Spleen (tissue), 11 donors: ENCODE measurements at regions not wholly inside any gene's neighbourhood (a gene's known extent, or its start where the extent isn't known, plus 50 kb on each side); places are given as distances from the start of the nearest gene placed in this dataset.

Experiments used
- DNase-seq: peaks from one replicate; pipeline ENCODE4 v3.0.0-alpha.2; 2020
- H3K27ac ChIP-seq, 8 donors: fragments of 200-600 bp; sonication (generic) in 7 of 8; 1 replicate in 4 of 8; 2 replicates in 4 of 8; pipeline versions ENCODE4 v1.5.0 to v1.8.0; 2016 to 2021; ENCODE audit warnings: inconsistent platforms in 4 of 8, mild to moderate bottlenecking in 4 of 8, moderate library complexity in 1 of 8
- H3K27me3 ChIP-seq, 7 donors: fragments of 200-600 bp; sonication (generic) in 6 of 7; replicated peaks in 1 of 7; 1 replicate in 4 of 7; 2 replicates in 3 of 7; pipeline versions ENCODE4 v1.5.0 to v1.8.0; 2016 to 2021; ENCODE audit warnings: inconsistent platforms in 3 of 7, mild to moderate bottlenecking in 1 of 7
- H3K36me3 ChIP-seq, 6 donors: fragments of 200-600 bp; sonication (generic) in 5 of 6; 1 replicate in 4 of 6; 2 replicates in 2 of 6; pipeline versions ENCODE4 v1.5.0 to v1.8.0; 2016 to 2021; ENCODE audit warnings: inconsistent platforms in 2 of 6
- H3K4me1 ChIP-seq, 6 donors: fragments of 200-600 bp; sonication (generic) in 5 of 6; 1 replicate in 3 of 6; 2 replicates in 3 of 6; pipeline versions ENCODE4 v1.5.0 to v1.8.0; 2016 to 2021; ENCODE audit warnings: inconsistent platforms in 3 of 6
- H3K4me3 ChIP-seq, 8 donors: fragments of 200-600 bp; sonication (generic) in 7 of 8; 1 replicate in 4 of 8; 2 replicates in 4 of 8; pipeline versions ENCODE4 v1.5.0 to v1.8.0; 2016 to 2021; ENCODE audit warnings: inconsistent platforms in 4 of 8, mild to moderate bottlenecking in 4 of 8, moderate library complexity in 2 of 8
- H3K9me3 ChIP-seq, 8 donors: fragments of 200-600 bp; sonication (generic) in 7 of 8; 1 replicate in 4 of 8; 2 replicates in 4 of 8; pipeline versions ENCODE4 v1.5.0 to v1.8.0; 2016 to 2021; ENCODE audit warnings: inconsistent platforms in 4 of 8
- CTCF ChIP-seq, 11 experiments: fragments of 200-600 bp in 7 of 11; fragments of 450-650 bp in 4 of 11; sonication (generic) in 4 of 11; IDR thresholded peaks in 8 of 11; conservative IDR thresholded peaks in 3 of 11; 1 replicate in 7 of 11; 2 replicates in 4 of 11; pipeline versions ENCODE4 v1.4.0 to v1.8.0; 2016 to 2021; ENCODE audit warnings: antibody characterized with exemption in 11 of 11, inconsistent platforms in 4 of 11, mild to moderate bottlenecking in 1 of 11
- POLR2A ChIP-seq, 3 donors: fragments of 450-650 bp; IDR thresholded peaks; one replicate each; pipeline ENCODE4 v1.5.1; 2017; ENCODE audit warnings: antibody characterized with exemption in 3 of 3, mild to moderate bottlenecking in 1 of 3
- POLR2AphosphoS5 ChIP-seq, 3 donors: sonication (generic); formaldehyde crosslinking; IDR thresholded peaks; one replicate each; pipeline ENCODE4 v1.5.1; 2017; ENCODE audit warnings: antibody characterized with exemption in 3 of 3
- WGBS, 5 donors: extraction: QIAGEN DNeasy Blood & Tissue Kit in 3 of 5; methylation state at CpG; one replicate each; pipeline versions ENCODE4 v1.1.5 to v1.1.7; 2013 to 2018; 5-methylcytosine and 5-hydroxymethylcytosine counted together
- intact Hi-C: fragments of 100-400 bp; cut with DNase I; formaldehyde crosslinking; loops from one replicate; pipeline ENCODE4 v1.15.0; 2023; ENCODE audit warnings: low total_unique reads
- donor health status: healthy with polysubstance abuse.
- donor health status: DM: no; HTN: no; CAD: no; lungs with moderate emphysema.
- donor health status: DM: no; HTN: no; CAD: no.
- donor health status: Bipolar disorder and iron deficiency.
- donor health status: healthy.
- donor health status: DM: no; HTN: no; CAD: no.
- donor health status: DM: yes; HTN: yes; CAD: no.

- WGBS, 5 donors: 36 to 56% (median 43%) methylated on average over 3 of the region's 3 CpGs
- Histone ChIP-seq H3K4me1 (no peaks in the 10 kb centered on the region), H3K27me3 (peaks cover 0 to 1% (median 0%) of the 10 kb centered on the region in 7 donors), H3K4me3 (no peak overlapping the region), H3K36me3 (no peaks in the 10 kb centered on the region), H3K9me3 (no peaks in the 10 kb centered on the region), H3K27ac (no peak overlapping the region)
- intact Hi-C loops: no loop called here
- no peak for DNase-seq
- TF ChIP-seq POLR2A (IDR thresholded peaks at IDR 0.05) (no peak), CTCF (IDR thresholded peaks at IDR 0.05 in 8 of 11, conservative IDR thresholded peaks at IDR 0.05 in 3 of 11) (no peak)
Observed at GRCh38 chr11:19646921-19647320, 65.7 kb upstream of the NAV2 start.

- Histone ChIP-seq H3K4me3 (no peak overlapping the region), H3K9me3 (no peaks in the 10 kb centered on the region), H3K4me1 (no peaks in the 10 kb centered on the region), H3K27ac (no peak overlapping the region), H3K36me3 (no peaks in the 10 kb centered on the region), H3K27me3 (no peaks in the 10 kb centered on the region)
- DNase-seq: no peak
- 45 to 76% (median 58%) methylated on average over 1 of the region's 1 CpG for WGBS, 5 donors
- intact Hi-C loops: no loop called here
- no peak for TF ChIP-seq CTCF (IDR thresholded peaks at IDR 0.05 in 8 of 11, conservative IDR thresholded peaks at IDR 0.05 in 3 of 11)
- TF ChIP-seq POLR2A (IDR thresholded peaks at IDR 0.05): no peak
- no peak for TF ChIP-seq POLR2AphosphoS5 (IDR thresholded peaks at IDR 0.05)
Observed at GRCh38 chr11:19646308-19646707, 66.3 kb upstream of the NAV2 start.

- DNase-seq: no peak
- intact Hi-C loops: no loop called here
- H3K27ac ChIP-seq: no peak overlapping the region
Observed at GRCh38 chr11:19644316-19644715, 68.3 kb upstream of the NAV2 start.

More at GRCh38 chr11:19644316-19644715, 68.3 kb upstream of the NAV2 start:
- H3K9me3 ChIP-seq: no peaks in the 10 kb centered on the region
- H3K27me3 ChIP-seq: no peaks in the 10 kb centered on the region
- no peaks in the 10 kb centered on the region for H3K36me3 ChIP-seq
- no peak overlapping the region for H3K4me3 ChIP-seq
- no peaks in the 10 kb centered on the region for H3K4me1 ChIP-seq
- 87 to 94% (median 92%) methylated on average over 4 of the region's 4 CpGs for WGBS, 5 donors
- TF ChIP-seq CTCF (IDR thresholded peaks at IDR 0.05 in 8 of 11, conservative IDR thresholded peaks at IDR 0.05 in 3 of 11) (no peak), POLR2A (IDR thresholded peaks at IDR 0.05) (no peak), POLR2AphosphoS5 (IDR thresholded peaks at IDR 0.05) (no peak)
